PFSK-1 (cell line): ENCODE measurements at regions not wholly inside any gene's neighbourhood (a gene's known extent, or its start where the extent isn't known, plus 50 kb on each side); places are given as distances from the start of the nearest gene placed in this dataset.

Experiments used
- TAF1 ChIP-seq: IDR thresholded peaks from 2 replicates; pipeline ENCODE4 v1.6.1; 2012; ENCODE audit warnings: low read length, control low read depth, borderline replicate concordance; ENCODE audit not compliant: insufficient read depth
- TF ChIP-seq, protein P1 (sequence below), 2 experiments: IDR thresholded peaks; 2 replicates each; pipeline versions ENCODE4 v1.6.1 to v1.8.0; 2011 to 2012; ENCODE audit warnings: low read depth in 2 of 2, low read length in 2 of 2, control low read depth in 1 of 2, inconsistent platforms in 1 of 2, mild to moderate bottlenecking in 1 of 2, moderate library complexity in 1 of 2; ENCODE audit not compliant: insufficient read depth in 1 of 2

DNA sequence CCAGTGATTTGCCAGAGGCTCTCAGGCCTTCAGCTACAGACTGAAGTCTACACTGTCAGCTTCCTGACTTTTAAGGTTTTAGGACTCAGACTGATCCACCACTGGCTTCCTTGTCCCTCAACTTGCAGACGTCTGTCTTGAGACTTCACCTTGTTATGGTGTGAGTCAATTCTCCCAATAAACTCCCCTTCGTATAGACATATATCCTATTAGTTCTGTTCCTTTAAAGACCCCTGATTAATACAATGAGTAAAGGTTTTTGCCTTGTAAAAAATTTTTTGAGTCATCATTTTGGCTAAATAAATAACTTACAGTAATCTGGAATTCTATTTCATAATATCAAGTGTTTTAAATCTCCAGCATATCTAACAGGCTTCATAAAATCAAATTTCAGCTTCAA, 956.3 kb upstream of the CDH6 start:
- TF ChIP-seq, protein P1, sequence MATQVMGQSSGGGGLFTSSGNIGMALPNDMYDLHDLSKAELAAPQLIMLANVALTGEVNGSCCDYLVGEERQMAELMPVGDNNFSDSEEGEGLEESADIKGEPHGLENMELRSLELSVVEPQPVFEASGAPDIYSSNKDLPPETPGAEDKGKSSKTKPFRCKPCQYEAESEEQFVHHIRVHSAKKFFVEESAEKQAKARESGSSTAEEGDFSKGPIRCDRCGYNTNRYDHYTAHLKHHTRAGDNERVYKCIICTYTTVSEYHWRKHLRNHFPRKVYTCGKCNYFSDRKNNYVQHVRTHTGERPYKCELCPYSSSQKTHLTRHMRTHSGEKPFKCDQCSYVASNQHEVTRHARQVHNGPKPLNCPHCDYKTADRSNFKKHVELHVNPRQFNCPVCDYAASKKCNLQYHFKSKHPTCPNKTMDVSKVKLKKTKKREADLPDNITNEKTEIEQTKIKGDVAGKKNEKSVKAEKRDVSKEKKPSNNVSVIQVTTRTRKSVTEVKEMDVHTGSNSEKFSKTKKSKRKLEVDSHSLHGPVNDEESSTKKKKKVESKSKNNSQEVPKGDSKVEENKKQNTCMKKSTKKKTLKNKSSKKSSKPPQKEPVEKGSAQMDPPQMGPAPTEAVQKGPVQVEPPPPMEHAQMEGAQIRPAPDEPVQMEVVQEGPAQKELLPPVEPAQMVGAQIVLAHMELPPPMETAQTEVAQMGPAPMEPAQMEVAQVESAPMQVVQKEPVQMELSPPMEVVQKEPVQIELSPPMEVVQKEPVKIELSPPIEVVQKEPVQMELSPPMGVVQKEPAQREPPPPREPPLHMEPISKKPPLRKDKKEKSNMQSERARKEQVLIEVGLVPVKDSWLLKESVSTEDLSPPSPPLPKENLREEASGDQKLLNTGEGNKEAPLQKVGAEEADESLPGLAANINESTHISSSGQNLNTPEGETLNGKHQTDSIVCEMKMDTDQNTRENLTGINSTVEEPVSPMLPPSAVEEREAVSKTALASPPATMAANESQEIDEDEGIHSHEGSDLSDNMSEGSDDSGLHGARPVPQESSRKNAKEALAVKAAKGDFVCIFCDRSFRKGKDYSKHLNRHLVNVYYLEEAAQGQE (IDR thresholded peaks at IDR 0.05; ENCODE audit: insufficient read depth in 1 of 2, low read depth in 2 of 2, low read length in 2 of 2): no peak
- TF ChIP-seq TAF1: no peak
